Adrenal gland (tissue), 5 donors: ENCODE measurements at regions not wholly inside any gene's neighbourhood (a gene's known extent, or its start where the extent isn't known, plus 50 kb on each side); places are given as distances from the start of the nearest gene placed in this dataset.

Experiments used
- CTCF ChIP-seq, 6 experiments: fragments of 450-650 bp in 4 of 6; fragments of 200-600 bp in 2 of 6; sonication (generic) in 1 of 6; IDR thresholded peaks; 1 replicate in 5 of 6; 2 replicates in 1 of 6; pipeline versions ENCODE4 v1.5.1 to v1.8.0; 2016 to 2021; ENCODE audit warnings: antibody characterized with exemption in 6 of 6, mild to moderate bottlenecking in 2 of 6, moderate library complexity in 1 of 6
- POLR2A ChIP-seq, 2 donors: fragments of 450-650 bp; IDR thresholded peaks; one replicate each; pipeline ENCODE4 v1.6.1; 2017; ENCODE audit warnings: antibody characterized with exemption in 2 of 2, mild to moderate bottlenecking in 2 of 2, moderate library complexity in 1 of 2
- donor health status: DM: no; HTN: no; CAD: no.

- TF ChIP-seq CTCF (IDR thresholded peaks at IDR 0.05): no peak
- no peak for TF ChIP-seq POLR2A (IDR thresholded peaks at IDR 0.05)
These were observed 423.5 kb upstream of the CTSO start for GRCh38 chr4:156377036-156377710.
